HG03280 (cell line): ENCODE measurements at regions not wholly inside any gene's neighbourhood (a gene's known extent, or its start where the extent isn't known, plus 50 kb on each side); places are given as distances from the start of the nearest gene placed in this dataset.

ENCODE experiments used
- ATAC-seq: cut with Tn5 transposase; IDR thresholded peaks from one replicate; pipeline ENCODE4 v1.9.1; 2021; ENCODE audit warnings: mild to moderate bottlenecking, moderate library complexity; ENCODE audit not compliant: unreplicated experiment

GRCh38 chr4:18536428-18536827, 514.9 kb upstream of the LCORL start:
- ATAC-seq: no peak

- no peak for ATAC-seq
These were observed 514.4 kb upstream of the LCORL start for GRCh38 chr4:18535948-18536347.

GRCh38 chr4:18533262-18533775, 511.8 kb upstream of the LCORL start:
- no peak for ATAC-seq

GRCh38 chr4:18531731-18532130, 510.2 kb upstream of the LCORL start:
- no peak for ATAC-seq

GRCh38 chr4:18529482-18529881, 507.9 kb upstream of the LCORL start:
- no peak for ATAC-seq

GRCh38 chr4:18524667-18525066, 503.1 kb upstream of the LCORL start:
- no peak for ATAC-seq

GRCh38 chr4:18518098-18518497, 496.5 kb upstream of the LCORL start:
- ATAC-seq: no peak

- ATAC-seq: no peak
These were observed 492.3 kb upstream of the LCORL start for GRCh38 chr4:18513861-18514260.

- ATAC-seq: no peak
These were observed 491.2 kb upstream of the LCORL start for GRCh38 chr4:18512718-18513117.

- no peak for ATAC-seq
These were observed 490.2 kb upstream of the LCORL start for GRCh38 chr4:18511727-18512126.

GRCh38 chr4:18508786-18509185, 487.2 kb upstream of the LCORL start:
- no peak for ATAC-seq

- ATAC-seq: no peak
These were observed 459.4 kb upstream of the LCORL start for GRCh38 chr4:18480928-18481327.

GRCh38 chr4:18480342-18480741, 458.8 kb upstream of the LCORL start:
- ATAC-seq: no peak

- ATAC-seq: no peak
These were observed 458.3 kb upstream of the LCORL start for GRCh38 chr4:18479825-18480224.

GRCh38 chr4:18463987-18464559, 442.5 kb upstream of the LCORL start:
- ATAC-seq: no peak

- no peak for ATAC-seq
These were observed 436.9 kb upstream of the LCORL start for GRCh38 chr4:18458465-18458864.

GRCh38 chr4:18454349-18454748, 432.8 kb upstream of the LCORL start:
- no peak for ATAC-seq

- ATAC-seq: no peak
These were observed 423.6 kb upstream of the LCORL start for GRCh38 chr4:18445110-18445509.

GRCh38 chr4:18444206-18444605, 422.7 kb upstream of the LCORL start:
- ATAC-seq: no peak

- no peak for ATAC-seq
These were observed 421.4 kb upstream of the LCORL start for GRCh38 chr4:18442957-18443356.

- ATAC-seq: no peak
These were observed 420.1 kb upstream of the LCORL start for GRCh38 chr4:18441676-18442075.

GRCh38 chr4:18441203-18441590, 419.6 kb upstream of the LCORL start:
- no peak for ATAC-seq

GRCh38 chr4:18440527-18441202, 419.1 kb upstream of the LCORL start:
- no peak for ATAC-seq
